SK-N-SH treated with all-trans-retinoic acid at 6 μM for 48 hours (cell line): ENCODE measurements at regions not wholly inside any gene's neighbourhood (a gene's known extent, or its start where the extent isn't known, plus 50 kb on each side); places are given as distances from the start of the nearest gene placed in this dataset.

Source experiments
- ARNTL ChIP-seq: fragments of 450-650 bp; formaldehyde crosslinking; IDR thresholded peaks from 2 replicates; pipeline ENCODE4 v1.5.0; 2020; ENCODE audit warnings: low read depth, mild to moderate bottlenecking, moderate library complexity, borderline replicate concordance
- ESRRG ChIP-seq: fragments of 250-450 bp; sonication (Bioruptor Pico); IDR thresholded peaks from 2 replicates; pipeline ENCODE4 v1.6.1; 2021; ENCODE audit warnings: mild to moderate bottlenecking
- ISL1 ChIP-seq: fragments of 250-450 bp; sonication (Bioruptor Pico); IDR thresholded peaks from 2 replicates; pipeline ENCODE4 v2.1.2; 2022; ENCODE audit warnings: mild to moderate bottlenecking, moderate library complexity
- OSR1 ChIP-seq: fragments of 250-450 bp; sonication (Bioruptor Pico); IDR thresholded peaks from 2 replicates; pipeline ENCODE4 v1.8.0; 2022; ENCODE audit warnings: moderate library complexity, mild to moderate bottlenecking, inconsistent platforms
- RARB ChIP-seq: fragments of 250-450 bp; sonication (Bioruptor Pico); IDR thresholded peaks from 2 replicates; pipeline ENCODE4 v1.8.0; 2021; ENCODE audit warnings: mild to moderate bottlenecking, moderate library complexity
- SNAI2 ChIP-seq: fragments of 250-450 bp; sonication (Bioruptor Pico); IDR thresholded peaks from 2 replicates; pipeline ENCODE4 v1.5.0; 2020; ENCODE audit warnings: mild to moderate bottlenecking, moderate library complexity
- ZC3H10 ChIP-seq: fragments of 250-450 bp; sonication (Bioruptor Pico); IDR thresholded peaks from 2 replicates; pipeline ENCODE4 v1.5.1; 2021; ENCODE audit warnings: mild to moderate bottlenecking, moderate library complexity
- ZFP3 ChIP-seq: fragments of 250-450 bp; sonication (Bioruptor Pico); IDR thresholded peaks from 2 replicates; pipeline ENCODE4 v1.5.0; 2020; ENCODE audit warnings: mild to moderate bottlenecking, moderate library complexity
- ZFP30 ChIP-seq: fragments of 450-650 bp; formaldehyde crosslinking; IDR thresholded peaks from 2 replicates; pipeline ENCODE4 v1.5.0; 2022; ENCODE audit warnings: mild to moderate bottlenecking, moderate library complexity
- ZNF565 ChIP-seq: fragments of 450-650 bp; formaldehyde crosslinking; conservative IDR thresholded peaks from 2 replicates; pipeline ENCODE4 v1.5.0; 2020; ENCODE audit warnings: low read depth, mild to moderate bottlenecking, moderate library complexity
- ZNF8 ChIP-seq: fragments of 450-650 bp; formaldehyde crosslinking; IDR thresholded peaks from 2 replicates; pipeline ENCODE4 v1.5.0; 2020; ENCODE audit warnings: mild to moderate bottlenecking, moderate library complexity
- TF ChIP-seq, protein P1 (sequence below): fragments of 250-450 bp; sonication (Bioruptor Pico); IDR thresholded peaks from 2 replicates; pipeline ENCODE4 v1.5.1; 2021; ENCODE audit warnings: mild to moderate bottlenecking, moderate library complexity

GRCh38 chr9:115225459-115226116 lies 107.6 kb upstream of the TNC start:
- TF ChIP-seq OSR1 (CRISPR knock-in tag), result no peak
- no peak for TF ChIP-seq ARNTL
- TF ChIP-seq SNAI2 (CRISPR knock-in tag), result no peak
- no peak for TF ChIP-seq ZNF8 (CRISPR knock-in tag)
- TF ChIP-seq ISL1, result no peak
- no peak for TF ChIP-seq RARB (CRISPR knock-in tag)
- no peak for TF ChIP-seq ESRRG (CRISPR knock-in tag)
- no peak for TF ChIP-seq ZFP3 (CRISPR knock-in tag)
- TF ChIP-seq ZNF565 (CRISPR knock-in tag), result no peak
- TF ChIP-seq ZC3H10 (CRISPR knock-in tag), result no peak
- no peak for TF ChIP-seq ZFP30
- TF ChIP-seq, protein P1, sequence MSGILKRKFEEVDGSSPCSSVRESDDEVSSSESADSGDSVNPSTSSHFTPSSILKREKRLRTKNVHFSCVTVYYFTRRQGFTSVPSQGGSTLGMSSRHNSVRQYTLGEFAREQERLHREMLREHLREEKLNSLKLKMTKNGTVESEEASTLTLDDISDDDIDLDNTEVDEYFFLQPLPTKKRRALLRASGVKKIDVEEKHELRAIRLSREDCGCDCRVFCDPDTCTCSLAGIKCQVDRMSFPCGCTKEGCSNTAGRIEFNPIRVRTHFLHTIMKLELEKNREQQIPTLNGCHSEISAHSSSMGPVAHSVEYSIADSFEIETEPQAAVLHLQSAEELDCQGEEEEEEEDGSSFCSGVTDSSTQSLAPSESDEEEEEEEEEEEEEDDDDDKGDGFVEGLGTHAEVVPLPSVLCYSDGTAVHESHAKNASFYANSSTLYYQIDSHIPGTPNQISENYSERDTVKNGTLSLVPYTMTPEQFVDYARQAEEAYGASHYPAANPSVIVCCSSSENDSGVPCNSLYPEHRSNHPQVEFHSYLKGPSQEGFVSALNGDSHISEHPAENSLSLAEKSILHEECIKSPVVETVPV (CRISPR knock-in tag), result no peak
